Peyer's patch (tissue), 4 donors: ENCODE measurements at regions not wholly inside any gene's neighbourhood (a gene's known extent, or its start where the extent isn't known, plus 50 kb on each side); places are given as distances from the start of the nearest gene placed in this dataset.

Source experiments
- POLR2A ChIP-seq, 2 donors: fragments of 450-650 bp; IDR thresholded peaks; one replicate each; pipeline ENCODE4 v1.5.1; 2017; ENCODE audit warnings: antibody characterized with exemption in 2 of 2, mild to moderate bottlenecking in 2 of 2, moderate library complexity in 2 of 2
- TF ChIP-seq, protein P1 (sequence below), 6 experiments: fragments of 450-650 bp in 4 of 6; fragments of 200-600 bp in 2 of 6; sonication (generic) in 1 of 6; IDR thresholded peaks; one replicate each; pipeline ENCODE4 v1.5.1; 2017 to 2019; ENCODE audit warnings: antibody characterized with exemption in 6 of 6, mild to moderate bottlenecking in 3 of 6, moderate library complexity in 1 of 6

DNA sequence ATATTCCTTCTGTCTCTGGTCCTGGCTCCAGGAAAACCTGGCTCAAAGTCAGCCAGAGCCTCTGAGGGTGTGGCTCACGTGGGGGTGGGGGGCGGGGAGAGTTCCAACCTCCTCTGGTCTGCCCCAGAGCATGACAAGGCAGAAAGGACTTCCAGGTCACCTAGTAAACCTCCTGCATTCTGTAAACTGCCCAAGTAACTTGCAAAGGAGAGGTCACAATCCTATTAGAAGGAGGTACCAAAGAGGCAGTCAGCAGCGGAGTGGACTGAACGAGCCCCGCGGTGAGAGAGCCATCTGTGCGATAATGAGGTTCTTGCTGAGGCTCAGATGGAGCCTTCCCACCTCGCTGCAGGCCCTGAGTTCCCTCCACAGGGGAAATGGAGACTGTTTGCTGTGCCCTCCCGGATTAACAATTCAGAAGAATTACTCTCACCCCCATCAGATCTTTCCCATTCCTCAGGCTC, 58.9 kb upstream of the GATA6 start:
- TF ChIP-seq, protein P1, sequence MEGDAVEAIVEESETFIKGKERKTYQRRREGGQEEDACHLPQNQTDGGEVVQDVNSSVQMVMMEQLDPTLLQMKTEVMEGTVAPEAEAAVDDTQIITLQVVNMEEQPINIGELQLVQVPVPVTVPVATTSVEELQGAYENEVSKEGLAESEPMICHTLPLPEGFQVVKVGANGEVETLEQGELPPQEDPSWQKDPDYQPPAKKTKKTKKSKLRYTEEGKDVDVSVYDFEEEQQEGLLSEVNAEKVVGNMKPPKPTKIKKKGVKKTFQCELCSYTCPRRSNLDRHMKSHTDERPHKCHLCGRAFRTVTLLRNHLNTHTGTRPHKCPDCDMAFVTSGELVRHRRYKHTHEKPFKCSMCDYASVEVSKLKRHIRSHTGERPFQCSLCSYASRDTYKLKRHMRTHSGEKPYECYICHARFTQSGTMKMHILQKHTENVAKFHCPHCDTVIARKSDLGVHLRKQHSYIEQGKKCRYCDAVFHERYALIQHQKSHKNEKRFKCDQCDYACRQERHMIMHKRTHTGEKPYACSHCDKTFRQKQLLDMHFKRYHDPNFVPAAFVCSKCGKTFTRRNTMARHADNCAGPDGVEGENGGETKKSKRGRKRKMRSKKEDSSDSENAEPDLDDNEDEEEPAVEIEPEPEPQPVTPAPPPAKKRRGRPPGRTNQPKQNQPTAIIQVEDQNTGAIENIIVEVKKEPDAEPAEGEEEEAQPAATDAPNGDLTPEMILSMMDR (IDR thresholded peaks at IDR 0.05), result no peak
- no peak for TF ChIP-seq POLR2A (IDR thresholded peaks at IDR 0.05)
